CD4-positive, alpha-beta T cell treated with Interleukin-6 at 100 ng/mL for 8 hours (primary cell): ENCODE measurements at regions not wholly inside any gene's neighbourhood (a gene's known extent, or its start where the extent isn't known, plus 50 kb on each side); places are given as distances from the start of the nearest gene placed in this dataset.

ENCODE experiments used
- DNase-seq: peaks from one replicate; pipeline ENCODE4 v3.0.0-alpha.2; 2020; ENCODE audit warnings: mixed read lengths, low spot score

DNA sequence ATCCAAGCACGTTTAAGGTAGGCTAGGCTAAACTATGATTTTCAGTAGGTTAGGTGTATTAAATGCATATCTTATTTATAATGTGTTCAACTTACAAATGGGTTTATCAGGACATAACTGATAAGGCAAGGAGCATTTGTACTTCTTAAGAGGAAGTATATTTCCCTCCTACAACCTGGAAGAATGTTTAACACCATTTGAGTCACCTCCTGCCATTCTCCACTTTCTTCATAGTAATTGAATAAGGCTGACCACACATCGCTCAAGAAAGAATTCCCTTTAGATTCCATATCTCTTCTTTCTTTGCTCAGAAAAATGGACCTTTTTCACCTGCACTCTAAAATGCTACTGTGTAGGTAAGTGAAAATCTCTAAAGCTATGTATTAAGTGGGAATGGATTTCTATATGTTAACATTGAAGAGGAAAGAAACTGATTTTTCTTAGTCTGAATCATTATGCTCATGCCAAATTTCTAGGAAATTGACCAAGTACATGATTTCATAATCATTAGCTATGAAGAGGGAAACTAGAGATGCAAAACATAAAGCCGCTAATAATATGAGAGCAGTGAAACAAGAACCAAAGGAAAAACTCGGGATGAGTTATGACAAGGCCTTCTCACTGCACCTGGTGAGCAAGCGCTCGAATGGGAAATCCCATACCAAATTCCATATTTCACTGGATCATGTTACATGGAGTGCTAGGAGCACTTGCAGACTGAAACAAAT is 210.4 kb downstream of the ALDH8A1 start:
- no peak for DNase-seq

DNA sequence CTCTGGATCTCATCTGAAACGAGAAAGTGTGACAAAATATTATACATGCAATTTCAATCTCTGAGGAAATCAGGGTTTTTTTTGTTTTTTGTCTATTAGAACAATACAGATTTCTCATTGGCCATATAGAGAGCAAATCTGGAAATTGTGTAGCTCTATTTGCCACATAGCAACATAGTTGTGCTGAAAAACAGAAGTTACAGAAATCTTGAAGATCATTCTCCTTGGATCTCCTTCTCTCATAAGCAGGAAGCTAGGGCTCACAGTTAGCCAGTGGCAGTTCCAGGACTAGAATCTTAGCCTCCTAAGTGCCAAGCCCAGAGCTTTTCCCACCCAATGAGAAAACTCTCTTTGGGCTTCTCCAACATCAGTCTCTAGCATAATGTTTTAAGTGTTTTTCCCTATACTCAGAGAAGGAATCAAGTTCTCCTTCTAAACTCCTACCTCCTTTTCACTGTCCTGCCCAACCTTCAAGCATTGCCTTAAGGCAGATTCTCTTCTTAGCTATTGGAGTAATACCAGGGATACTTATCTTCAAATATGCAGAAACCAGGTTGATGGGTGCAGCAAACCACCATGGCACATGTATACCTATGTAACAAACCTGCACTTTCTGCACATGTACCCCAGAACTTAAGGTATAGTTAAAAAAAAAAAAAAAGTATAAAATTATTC is 211.6 kb downstream of the ALDH8A1 start:
- no peak for DNase-seq

DNA sequence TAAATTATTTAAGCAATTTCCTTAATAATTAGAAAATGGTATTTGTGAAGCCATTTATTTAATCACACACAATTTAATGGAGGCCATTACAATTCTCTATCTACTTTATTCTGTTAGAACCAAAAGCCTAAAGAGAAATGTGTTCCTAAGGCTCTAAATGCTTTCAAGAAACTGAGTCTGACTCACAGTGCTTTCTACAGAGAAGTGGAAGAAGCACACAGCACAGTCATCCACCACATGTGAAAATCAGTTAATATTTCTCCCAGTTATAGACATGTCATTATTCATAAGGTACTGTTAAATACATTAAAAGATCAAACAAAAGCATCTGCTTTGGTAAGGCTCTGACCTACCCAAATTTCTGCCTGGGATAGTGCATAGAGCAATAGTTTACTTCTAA is 214.4 kb downstream of the ALDH8A1 start:
- no peak for DNase-seq

DNA sequence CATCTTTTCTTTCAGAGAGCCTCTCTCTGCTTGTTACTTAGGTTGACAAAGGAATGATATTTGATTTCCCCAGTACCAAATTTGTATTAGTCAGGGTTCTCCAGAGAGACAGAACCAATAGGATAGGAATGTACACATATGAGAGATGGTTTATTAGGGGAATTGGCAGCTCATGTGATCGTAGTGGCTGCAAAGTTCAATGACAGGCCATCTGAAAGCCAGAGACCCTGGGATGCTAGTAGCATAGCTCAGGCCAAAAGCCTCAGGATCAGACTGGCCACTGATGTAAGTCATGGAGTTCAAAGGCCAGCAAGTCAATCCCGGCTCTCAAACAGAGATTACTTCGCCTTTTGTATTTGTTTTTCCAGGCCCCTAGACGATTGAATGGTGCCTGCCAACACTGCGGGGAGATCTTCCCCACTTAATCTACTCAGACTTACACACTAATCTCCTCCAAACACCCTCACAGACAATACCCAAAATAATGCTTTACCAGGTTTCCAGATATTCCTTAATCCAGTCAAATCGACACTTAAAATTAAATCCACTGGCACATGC is 215.5 kb downstream of the ALDH8A1 start:
- DNase-seq: no peak

DNA sequence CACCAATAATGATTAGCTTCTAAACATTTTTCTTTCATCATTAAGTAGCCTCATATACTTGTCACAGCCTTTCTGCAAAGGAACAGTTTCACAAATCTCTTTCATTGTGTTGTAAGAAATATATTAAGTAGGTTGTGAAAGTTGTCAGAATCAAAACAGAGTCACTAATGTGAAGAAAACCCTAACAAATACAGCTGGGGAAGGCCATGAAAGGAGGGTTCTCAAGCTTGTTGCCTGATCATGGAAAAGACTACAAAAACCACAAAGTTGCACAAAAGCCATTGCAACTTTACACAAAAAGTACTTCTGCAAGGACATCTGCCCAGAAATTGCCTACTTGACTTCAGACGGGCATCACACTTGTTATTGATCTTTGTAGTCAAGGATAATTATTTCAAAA is 216.1 kb downstream of the ALDH8A1 start:
- DNase-seq: no peak

DNA sequence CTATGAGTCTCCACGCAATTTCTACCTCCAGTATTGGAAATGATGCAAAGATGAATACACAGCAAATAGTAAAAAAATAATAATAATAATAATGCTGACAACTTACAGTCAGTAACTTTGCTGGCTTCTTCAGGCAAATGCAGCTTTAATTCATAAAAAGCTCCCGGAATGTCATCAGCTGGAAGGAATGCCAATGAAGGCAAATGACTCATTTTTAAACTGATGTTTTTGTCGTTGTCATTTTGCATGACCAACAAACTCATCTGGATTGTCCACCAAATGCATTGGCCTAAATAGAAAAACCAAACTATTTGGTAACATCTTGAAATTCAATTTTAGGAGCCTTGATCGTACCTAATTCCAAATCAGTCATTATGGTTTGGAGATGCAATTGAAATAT is 217.1 kb downstream of the ALDH8A1 start:
- no peak for DNase-seq

DNA sequence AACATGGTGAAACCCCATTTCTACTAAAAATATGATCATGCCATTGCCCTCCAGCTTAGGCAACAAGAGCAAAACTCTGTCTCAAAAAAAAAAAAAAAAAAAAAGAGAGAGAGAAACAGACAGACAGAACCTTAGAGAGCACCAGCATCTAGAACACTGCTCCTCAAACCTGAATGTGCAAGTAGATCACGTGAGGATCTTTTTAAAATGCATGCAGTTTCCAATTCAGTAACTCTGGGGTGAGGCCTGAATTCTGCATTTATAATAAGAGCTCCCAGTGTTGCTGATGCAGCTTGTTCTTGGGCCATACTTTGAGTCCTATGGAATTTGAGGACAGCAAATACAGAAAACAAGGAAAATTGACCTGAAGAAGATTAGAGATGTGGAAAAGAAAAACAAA is 218.3 kb downstream of the ALDH8A1 start:
- DNase-seq: no peak

DNA sequence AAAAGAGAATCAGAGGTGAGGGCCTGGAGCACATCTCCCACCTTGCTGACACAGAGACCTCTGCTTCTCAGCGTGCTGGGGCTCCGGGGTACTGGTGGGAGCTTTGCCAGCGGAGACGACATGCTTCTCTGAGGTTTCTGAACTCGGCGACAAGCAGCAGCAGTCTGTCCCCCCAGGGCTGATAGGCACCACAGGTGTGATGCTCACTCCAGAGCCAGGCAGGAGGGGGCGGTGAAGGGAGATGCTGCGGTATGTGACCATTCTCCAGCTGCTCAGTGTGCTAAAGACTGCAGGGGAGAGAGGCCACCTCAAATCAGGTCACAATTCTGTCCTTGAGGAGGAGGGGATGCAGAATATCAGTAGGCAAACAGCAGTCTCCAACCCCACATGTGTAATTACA is 219.9 kb downstream of the ALDH8A1 start:
- no peak for DNase-seq

DNA sequence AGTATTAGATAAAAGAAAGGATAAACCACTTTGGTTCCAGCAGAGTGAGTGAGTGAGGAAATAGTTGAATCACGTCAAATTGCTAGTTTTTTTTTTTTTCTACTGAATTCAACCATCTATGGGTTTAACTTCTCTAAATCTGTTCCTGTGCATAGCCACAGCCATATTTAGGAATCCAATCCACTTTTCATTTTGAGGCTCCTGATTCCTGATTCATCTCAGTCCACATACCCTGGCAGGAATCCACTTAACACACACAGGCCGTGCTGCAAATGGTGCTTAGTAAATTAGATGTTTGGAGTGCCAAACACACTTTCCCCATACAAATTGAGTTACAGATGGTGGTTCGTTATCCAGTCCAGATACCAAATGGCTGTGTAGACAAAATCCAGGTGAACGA is 220.3 kb downstream of the ALDH8A1 start:
- no peak for DNase-seq

DNA sequence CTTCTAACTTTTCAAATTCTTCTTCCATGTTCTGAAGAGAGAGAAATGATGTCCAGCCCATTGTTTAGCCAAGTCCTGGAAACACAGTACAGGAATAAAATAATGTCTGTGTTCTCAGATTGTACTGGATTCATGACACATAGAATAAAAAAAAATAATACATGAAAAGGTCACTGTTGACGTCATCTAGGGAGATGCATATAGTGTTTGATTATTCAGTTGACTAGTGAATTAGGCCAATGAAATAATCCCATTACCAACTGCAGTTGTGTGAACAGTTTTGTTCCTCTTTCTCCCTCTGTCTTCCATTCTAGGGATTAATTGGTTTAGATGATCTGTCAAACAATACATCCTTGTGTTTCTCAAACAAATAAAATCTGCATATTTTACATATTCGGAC is 222.8 kb downstream of the ALDH8A1 start:
- no peak for DNase-seq

DNA sequence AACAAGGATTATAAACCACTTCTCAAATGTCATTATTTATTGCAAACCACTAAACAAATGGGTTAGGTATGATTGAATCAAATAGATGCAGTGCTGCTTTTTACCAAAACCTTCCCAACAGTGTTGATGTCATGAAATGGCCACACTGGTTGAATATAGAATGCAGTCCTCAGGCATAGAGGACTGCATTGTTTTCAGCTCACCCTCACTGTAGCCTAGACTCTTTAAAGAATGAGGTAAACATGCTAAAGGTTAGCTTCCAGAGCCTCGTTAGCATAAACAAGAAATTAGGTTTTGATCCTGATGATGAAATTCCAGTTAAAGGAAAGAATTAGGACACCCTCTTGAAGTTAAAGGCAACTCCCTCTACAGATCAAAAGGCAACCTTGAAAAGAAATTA is 224.3 kb downstream of the ALDH8A1 start:
- DNase-seq: no peak

DNA sequence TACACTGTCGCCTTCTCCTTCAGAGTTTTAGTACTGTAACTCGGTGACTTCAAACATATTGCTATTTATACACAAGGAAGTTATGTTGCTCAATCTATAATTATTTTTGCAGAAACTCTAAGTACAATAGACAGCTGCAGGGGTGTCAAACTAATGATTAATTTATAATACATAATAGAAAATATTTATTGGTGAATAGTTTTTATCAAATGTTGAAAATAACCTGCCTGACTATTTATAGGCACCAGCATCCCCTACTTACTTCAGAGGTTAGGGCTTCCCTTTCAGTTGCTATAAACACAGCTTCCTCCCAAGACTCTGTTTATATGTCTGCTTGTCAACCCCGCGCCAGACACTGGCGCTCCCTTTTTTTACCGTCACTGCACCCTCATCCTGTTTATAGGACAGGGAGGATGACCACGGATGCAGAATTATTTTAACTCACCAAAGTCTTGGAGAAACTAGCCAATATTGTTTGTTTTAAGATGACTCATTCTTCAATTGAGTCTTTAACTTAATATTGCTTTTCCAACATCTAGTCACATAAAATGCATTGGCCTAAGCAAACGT is 225.0 kb downstream of the ALDH8A1 start:
- no peak for DNase-seq

DNA sequence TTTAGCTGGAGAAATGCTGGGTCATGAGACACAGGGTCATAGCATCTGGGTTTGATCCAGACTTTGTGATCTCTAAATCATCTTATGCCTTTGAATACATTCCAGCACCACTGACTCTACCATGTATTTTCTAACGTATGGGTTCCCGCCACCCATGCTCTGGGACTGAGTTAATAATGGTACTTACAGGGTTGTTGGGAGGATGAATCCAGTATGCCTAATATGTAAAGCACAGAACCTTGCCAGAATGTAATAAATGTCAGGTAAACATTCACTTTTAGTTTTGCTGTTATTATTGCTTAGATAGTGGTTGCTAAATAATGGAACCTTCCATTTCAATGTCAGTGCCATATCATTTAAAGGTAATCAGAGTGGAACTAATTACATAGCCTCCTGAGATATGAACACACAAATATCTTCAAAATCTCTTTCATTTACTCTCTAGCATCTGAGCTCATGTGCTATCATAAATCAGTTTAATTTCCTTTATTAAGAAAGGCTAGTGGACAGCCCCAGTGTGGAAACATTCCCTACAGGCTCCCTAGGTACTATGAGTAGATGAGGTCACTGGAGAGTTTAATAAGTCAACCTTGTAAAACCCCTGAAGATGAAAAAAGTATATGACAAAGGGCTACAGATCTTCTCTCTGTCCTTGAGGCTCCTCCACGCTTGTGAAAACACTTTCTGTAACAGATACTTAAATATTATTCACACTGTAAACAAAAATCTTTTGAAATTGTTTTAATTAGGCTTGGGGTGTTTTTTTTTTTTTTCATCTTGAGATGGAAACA is 226.6 kb downstream of the ALDH8A1 start:
- DNase-seq: no peak

DNA sequence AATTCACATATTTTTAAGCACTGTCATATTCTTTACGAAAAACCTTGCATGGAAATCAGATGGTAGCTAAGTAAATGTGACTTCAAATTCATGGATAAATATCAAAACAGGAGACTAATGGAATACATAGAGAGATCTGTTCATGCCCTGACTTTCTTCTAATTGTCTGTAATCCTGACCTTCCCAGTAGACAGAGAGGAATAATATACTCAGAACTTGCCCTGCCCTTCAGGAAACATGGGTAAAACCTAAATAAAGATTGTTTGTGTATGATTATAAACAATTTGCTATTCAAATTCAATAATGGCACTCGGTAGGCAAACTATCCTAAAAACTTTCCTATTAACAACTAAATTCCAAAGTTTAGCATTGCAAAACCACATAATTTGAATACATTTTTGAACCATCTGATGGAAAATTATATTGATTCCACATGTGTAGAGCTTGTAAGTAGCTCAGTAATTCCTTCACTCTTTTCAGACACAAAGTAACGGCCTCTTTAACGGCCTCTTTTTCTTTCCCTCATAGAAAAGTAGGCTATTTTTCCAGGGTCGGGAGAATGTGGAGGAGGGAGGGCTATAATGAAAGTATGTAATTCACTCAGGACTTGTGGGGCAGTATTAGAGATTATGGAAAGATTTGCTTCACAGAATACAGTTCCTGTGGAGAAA is 227.6 kb downstream of the ALDH8A1 start:
- no peak for DNase-seq

DNA sequence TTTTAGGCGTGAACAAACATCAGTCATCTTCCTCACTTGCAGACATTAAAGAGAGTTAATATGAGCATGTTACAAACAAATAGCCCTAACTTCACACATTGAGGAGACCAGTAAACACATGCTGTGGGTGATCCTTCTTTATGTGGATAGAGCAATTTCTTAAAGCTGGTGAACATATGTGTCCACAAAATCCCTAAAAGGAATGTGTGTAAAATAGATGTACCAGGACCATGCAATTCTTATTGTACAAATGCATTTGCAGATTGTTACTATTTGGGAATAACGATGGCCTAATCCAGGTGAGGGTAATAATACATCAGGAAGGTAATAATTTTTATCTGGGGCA is 228.9 kb downstream of the ALDH8A1 start:
- DNase-seq: no peak

DNA sequence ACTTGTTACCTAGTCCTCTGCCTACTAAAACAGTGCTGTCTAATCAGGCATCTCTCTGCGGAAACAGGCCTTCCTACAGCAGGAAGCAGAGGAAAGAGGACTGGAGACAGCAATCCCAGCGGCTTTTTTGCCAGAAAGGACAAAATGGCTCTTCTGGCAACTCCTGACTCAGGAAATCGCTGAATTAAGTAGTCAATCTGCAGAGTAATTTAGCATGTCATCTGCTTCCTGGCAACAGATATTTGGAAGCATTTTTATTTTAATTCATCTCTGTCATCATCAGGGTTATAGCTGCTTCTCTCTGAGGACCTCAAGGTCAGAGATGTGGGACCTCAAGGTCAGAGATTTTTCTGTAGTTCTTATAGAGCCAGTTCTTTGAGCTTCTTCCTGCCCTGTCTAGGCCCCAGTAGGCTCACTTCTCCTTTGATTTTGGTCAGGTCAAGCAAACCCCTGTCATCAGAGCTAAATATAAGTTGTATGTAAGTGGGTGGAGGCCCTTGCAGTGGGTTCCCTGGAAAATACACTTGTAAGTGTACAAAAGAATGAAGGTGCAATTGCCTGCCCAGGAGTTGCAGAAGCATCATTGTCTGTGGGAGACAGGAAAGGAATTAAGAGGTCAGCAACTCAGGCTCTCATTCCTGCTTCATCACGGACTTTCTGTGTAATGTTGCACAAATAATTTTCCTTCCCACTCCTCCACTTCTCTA is 229.4 kb downstream of the ALDH8A1 start:
- no peak for DNase-seq

DNA sequence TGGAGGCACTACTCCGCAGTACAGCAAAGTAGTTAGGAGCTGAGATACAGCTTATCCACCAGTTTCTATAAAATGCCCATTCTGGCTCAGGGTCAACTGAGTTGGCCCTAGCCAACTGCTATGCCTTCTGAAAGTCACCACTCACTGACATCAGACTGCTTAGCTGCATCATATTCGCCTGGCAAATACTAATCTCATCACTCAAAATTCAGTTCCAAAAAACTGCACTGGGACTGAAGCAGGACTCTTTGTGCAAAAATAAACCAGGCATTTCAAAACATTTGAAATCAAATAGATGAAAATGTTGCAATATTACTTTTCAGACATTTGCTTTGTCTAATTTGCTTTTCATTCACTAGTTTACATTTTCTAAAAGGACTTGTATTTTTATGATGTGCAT is 230.0 kb downstream of the ALDH8A1 start:
- no peak for DNase-seq

DNA sequence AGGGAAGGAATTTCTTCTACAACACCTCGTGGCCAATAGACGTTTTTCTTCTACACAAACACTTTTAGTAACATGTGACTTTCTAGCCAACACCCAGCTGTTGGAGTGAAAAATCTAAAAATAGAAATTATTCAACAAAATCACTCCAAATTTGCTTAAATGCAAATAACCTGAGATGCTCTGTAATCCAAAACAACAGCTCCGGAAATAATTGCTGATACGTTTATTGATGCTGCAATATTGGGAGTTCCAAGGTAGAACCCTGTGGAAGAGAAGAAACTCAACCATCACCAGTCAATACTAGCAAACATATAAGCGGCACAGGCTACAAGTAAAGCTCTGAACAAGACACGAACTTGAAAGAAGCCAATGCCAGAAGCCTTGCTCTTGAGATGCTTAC is 230.6 kb downstream of the ALDH8A1 start:
- DNase-seq: no peak

DNA sequence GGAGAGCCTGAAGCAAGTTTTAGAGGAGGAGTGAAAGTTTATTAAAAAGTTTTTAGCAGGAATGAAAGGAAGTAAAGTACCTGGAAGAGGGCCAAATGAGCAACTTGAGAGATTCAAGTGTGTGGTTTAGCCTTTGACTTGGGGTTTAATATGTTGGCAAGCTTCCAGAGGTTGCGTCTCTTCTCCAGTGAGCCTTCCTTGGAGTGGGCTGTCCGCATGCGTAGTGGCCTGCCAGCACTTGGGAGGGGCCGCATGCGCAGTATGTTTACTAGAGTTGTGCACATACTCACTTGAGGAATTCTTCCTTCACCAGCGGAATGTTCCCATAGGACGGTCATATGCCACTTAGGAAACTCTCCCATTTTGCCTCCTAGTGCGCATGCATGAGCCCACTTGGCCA is 235.2 kb downstream of the ALDH8A1 start:
- no peak for DNase-seq

DNA sequence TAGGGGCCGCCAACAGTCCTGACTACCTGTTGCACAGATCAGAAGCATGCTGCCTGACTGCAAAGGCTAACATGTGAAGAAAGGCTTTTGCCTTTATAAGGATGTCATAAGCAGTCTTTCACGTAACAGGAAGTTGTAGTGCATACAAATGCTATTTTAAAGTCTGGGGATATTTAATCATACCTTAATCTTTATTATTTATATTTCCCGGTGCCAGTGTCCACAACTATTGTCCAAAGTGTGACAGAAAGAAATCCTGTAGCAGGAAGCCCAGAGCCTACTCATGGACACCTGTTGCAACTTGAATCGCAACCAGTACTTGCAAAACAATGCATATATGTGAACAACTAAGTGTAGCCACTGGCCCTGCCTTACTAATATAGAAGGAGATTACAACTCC is 235.8 kb downstream of the ALDH8A1 start:
- DNase-seq: no peak

DNA sequence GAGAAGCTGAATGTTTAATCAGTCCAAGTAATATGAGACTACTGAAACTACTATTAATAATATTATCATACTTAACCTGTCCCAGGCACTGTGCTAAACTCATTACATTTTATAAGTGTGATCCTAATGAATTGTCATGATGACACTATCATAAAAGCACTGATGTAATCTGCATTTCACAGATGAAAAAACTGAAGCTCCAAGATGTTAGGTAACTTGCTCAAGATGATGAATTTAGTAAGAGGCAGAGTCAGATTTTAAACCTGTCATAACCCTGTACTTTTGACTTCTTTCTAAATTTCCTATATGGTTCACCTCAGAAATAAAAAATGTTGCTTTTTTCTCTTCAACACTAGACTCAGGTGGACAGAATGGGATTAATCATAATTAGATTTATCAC is 237.6 kb downstream of the ALDH8A1 start:
- DNase-seq: no peak
